DND-41 (cell line): ENCODE measurements at regions not wholly inside any gene's neighbourhood (a gene's known extent, or its start where the extent isn't known, plus 50 kb on each side); places are given as distances from the start of the nearest gene placed in this dataset.

Experiments
- CTCF ChIP-seq: IDR thresholded peaks from 2 replicates; pipeline ENCODE4 v1.5.1; 2012; ENCODE audit warnings: borderline replicate concordance, low read length, moderate library complexity, mild to moderate bottlenecking; ENCODE audit not compliant: poor library complexity, severe bottlenecking; ENCODE audit errors: extremely low read depth
- EZH2 ChIP-seq: IDR thresholded peaks from 3 replicates; pipeline ENCODE4 v1.6.1; 2012; ENCODE audit warnings: borderline replicate concordance, low read depth, mild to moderate bottlenecking, moderate library complexity, low read length, inconsistent platforms; ENCODE audit not compliant: severe bottlenecking

DNA sequence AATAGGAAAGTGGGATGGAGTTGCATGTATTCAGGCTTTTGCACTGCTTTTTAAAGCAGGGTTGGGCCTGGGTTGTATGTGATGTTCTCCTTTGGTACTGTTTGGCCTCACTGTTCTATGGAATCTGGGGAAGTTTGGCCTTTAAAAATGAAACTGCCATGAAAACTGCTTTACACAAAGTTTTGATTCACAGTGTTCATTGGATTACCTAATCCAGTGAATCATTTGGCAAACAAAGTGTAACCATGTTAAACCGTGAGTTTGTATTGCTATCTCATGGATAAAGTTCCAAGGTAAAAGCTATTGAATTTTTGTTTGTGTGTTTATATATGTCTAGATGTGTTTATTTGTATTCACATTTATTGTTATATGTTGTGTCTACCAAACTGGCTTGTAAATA is 1658.6 kb downstream of the OLFM4 start:
- TF ChIP-seq CTCF (no peak), EZH2 (no peak)
